OCI-LY1 (cell line): ENCODE measurements at regions not wholly inside any gene's neighbourhood (a gene's known extent, or its start where the extent isn't known, plus 50 kb on each side); places are given as distances from the start of the nearest gene placed in this dataset.

ENCODE experiments used
- H2AFZ ChIP-seq: fragments of 200-600 bp; sonication (generic), shearing (Covaris generic); 2 replicates; pipeline ENCODE4 v1.6.0; 2014; ENCODE audit warnings: antibody characterized with exemption, mild to moderate bottlenecking, low read length
- H3F3A ChIP-seq: fragments of 200-600 bp; sonication (generic), shearing (Covaris generic); 2 replicates; pipeline ENCODE4 v1.6.0; 2014; ENCODE audit warnings: mild to moderate bottlenecking, antibody characterized with exemption, low read length, moderate library complexity; ENCODE audit not compliant: insufficient read depth
- H3K27ac ChIP-seq: fragments of 200-600 bp; sonication (generic); 2 replicates; pipeline ENCODE4 v1.5.1; 2014; ENCODE audit warnings: low read length, mixed run types, mild to moderate bottlenecking, low read depth; ENCODE audit not compliant: poor library complexity, severe bottlenecking
- H3K27me3 ChIP-seq: fragments of 200-600 bp; sonication (generic); 2 replicates; pipeline ENCODE4 v1.6.0; 2014; ENCODE audit warnings: antibody characterized with exemption, mild to moderate bottlenecking, low read length, moderate library complexity; ENCODE audit not compliant: insufficient read depth
- H3K36me3 ChIP-seq: fragments of 200-600 bp; sonication (generic); 2 replicates; pipeline ENCODE4 v1.6.1; 2014; ENCODE audit warnings: mild to moderate bottlenecking, antibody characterized with exemption, low read length, moderate library complexity, mixed read lengths; ENCODE audit not compliant: insufficient read depth
- H3K4me1 ChIP-seq: fragments of 200-600 bp; sonication (generic); 2 replicates; pipeline ENCODE4 v1.5.1; 2014; ENCODE audit warnings: mild to moderate bottlenecking, low read length, moderate library complexity; ENCODE audit not compliant: insufficient read depth, severe bottlenecking
- H3K4me2 ChIP-seq: fragments of 200-600 bp; sonication (generic), shearing (Covaris generic); 2 replicates; pipeline ENCODE4 v1.6.1; 2014; ENCODE audit warnings: low read length
- H3K4me3 ChIP-seq: fragments of 200-600 bp; sonication (generic); 2 replicates; pipeline ENCODE4 v1.5.1; 2014; ENCODE audit warnings: low read length, low read depth, mild to moderate bottlenecking, mixed read lengths; ENCODE audit not compliant: poor library complexity, severe bottlenecking
- H3K79me2 ChIP-seq: fragments of 200-600 bp; shearing (Covaris generic); 2 replicates; pipeline ENCODE4 v1.6.1; 2016; ENCODE audit warnings: mixed run types, low read length, mixed read lengths; ENCODE audit not compliant: insufficient read depth
- H3K9ac ChIP-seq: fragments of 200-600 bp; sonication (generic), shearing (Covaris generic); 2 replicates; pipeline ENCODE4 v1.6.1; 2014; ENCODE audit warnings: mild to moderate bottlenecking, low read length, mixed read lengths
- H3K9me2 ChIP-seq: fragments of 200-600 bp; sonication (generic), shearing (Covaris generic); 2 replicates; pipeline ENCODE4 v1.6.1; 2014; ENCODE audit warnings: low read depth, mild to moderate bottlenecking, low read length, mixed read lengths
- H3K9me3 ChIP-seq: fragments of 200-600 bp; shearing (Covaris generic); 2 replicates; pipeline ENCODE4 v1.6.1; 2014; ENCODE audit warnings: low read length, mixed read lengths
- H4K20me1 ChIP-seq: fragments of 200-600 bp; sonication (generic), shearing (Covaris generic); 2 replicates; pipeline ENCODE4 v1.6.0; 2016; ENCODE audit warnings: mild to moderate bottlenecking, low read length; ENCODE audit not compliant: insufficient read depth
- CTCF ChIP-seq: fragments of 200-600 bp; sonication (generic), shearing (Covaris generic); IDR thresholded peaks from 2 replicates; pipeline ENCODE4 v1.5.1; 2017; ENCODE audit warnings: mild to moderate bottlenecking, antibody characterized with exemption, low read length, moderate library complexity, mixed read lengths
- EZH2 ChIP-seq: fragments of 200-600 bp; sonication (generic), shearing (Covaris generic); IDR thresholded peaks from 2 replicates; pipeline ENCODE4 v1.8.0; 2017; ENCODE audit warnings: borderline replicate concordance, mixed run types, mild to moderate bottlenecking, antibody characterized with exemption, low read length, moderate library complexity, mixed read lengths

- no peaks in the 10 kb centered on the region for H3K4me1 ChIP-seq
- H3K4me2 ChIP-seq: no peak overlapping the region
- H3K9ac ChIP-seq: no peak overlapping the region
- H3K27ac ChIP-seq: no peak overlapping the region
- no peaks in the 10 kb centered on the region for H3K27me3 ChIP-seq
- TF ChIP-seq EZH2 (no peak), CTCF (no peak)
- H3K9me2 ChIP-seq: no peaks in the 10 kb centered on the region
- H3K79me2 ChIP-seq: no peaks in the 10 kb centered on the region
- no peaks in the 10 kb centered on the region for H3K36me3 ChIP-seq
- no peaks in the 10 kb centered on the region for H3F3A ChIP-seq
- H2AFZ ChIP-seq: no peak overlapping the region
- H3K4me3 ChIP-seq: no peak overlapping the region
- H4K20me1 ChIP-seq: no peaks in the 10 kb centered on the region
- H3K9me3 ChIP-seq: no peaks in the 10 kb centered on the region
These were observed 449.8 kb downstream of the SOX6 start for GRCh38 chr11:15906481-15907035.

DNA sequence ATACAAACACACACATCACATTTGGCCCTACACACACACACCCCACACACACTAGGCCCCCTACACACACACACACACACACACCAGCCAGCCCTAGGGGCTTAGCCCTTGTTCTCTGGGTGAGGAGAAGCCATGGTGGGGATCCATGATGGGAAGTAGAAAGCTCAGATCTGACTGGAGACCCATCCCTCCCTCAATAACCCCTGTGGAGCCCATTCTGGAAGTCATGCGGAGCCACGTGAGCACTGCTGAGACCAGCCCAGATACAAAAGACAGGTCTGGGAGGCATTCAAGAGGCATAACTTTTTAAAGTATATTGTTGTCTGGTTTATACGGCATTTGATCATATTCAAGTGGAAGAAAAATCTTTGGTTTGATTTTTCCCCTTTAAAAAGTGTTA, 448.5 kb downstream of the SOX6 start:
- TF ChIP-seq EZH2 (no peak), CTCF (no peak)
- Histone ChIP-seq H4K20me1 (no peaks in the 10 kb centered on the region), H3K4me2 (no peak overlapping the region), H3K9me3 (no peaks in the 10 kb centered on the region), H3K36me3 (no peaks in the 10 kb centered on the region), H2AFZ (no peak overlapping the region), H3K27me3 (no peaks in the 10 kb centered on the region), H3K9me2 (no peaks in the 10 kb centered on the region), H3K4me1 (no peaks in the 10 kb centered on the region), H3K4me3 (no peak overlapping the region), H3K27ac (no peak overlapping the region), H3K9ac (no peak overlapping the region), H3F3A (no peaks in the 10 kb centered on the region), H3K79me2 (no peaks in the 10 kb centered on the region)

DNA sequence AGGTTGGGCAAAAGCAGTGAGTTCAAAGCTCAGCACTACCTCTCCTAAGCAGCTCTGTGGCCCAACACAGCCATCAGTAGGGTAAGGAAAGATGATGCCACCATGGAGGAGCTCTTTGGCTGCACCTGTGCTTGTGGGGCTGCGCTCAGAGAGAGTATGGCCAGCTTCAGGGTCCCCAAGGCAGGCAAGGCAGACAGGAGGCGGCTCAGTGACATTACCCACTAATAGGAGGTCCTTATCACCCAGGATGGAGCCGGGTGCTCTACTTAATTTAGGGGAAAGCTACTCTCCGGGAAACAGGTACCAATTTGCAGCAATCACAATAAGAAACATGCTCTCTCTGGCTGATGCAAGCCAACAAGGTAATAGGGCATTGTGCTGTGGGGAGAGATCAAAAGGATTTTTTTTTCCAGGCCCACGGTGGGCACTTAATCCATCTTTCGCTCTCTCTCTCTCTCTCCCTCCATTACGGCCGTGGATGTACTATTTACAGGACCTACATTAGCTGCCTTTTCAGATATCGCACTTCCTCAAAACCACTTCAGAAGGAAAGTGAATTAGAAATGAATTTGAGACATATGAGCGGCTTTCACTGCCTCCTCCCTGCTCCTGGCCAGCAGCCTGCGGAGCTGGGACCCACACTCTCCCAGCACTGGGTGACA, 446.3 kb downstream of the SOX6 start:
- Histone ChIP-seq H3F3A (no peaks in the 10 kb centered on the region), H3K4me1 (no peaks in the 10 kb centered on the region), H3K4me3 (no peak overlapping the region), H3K9me2 (no peaks in the 10 kb centered on the region), H3K4me2 (no peak overlapping the region), H3K79me2 (no peaks in the 10 kb centered on the region), H4K20me1 (no peaks in the 10 kb centered on the region), H2AFZ (no peak overlapping the region), H3K36me3 (no peaks in the 10 kb centered on the region), H3K9ac (no peak overlapping the region), H3K27ac (no peak overlapping the region), H3K27me3 (no peaks in the 10 kb centered on the region), H3K9me3 (no peaks in the 10 kb centered on the region)
- TF ChIP-seq EZH2 (no peak), CTCF (no peak)
